ENCODE measurements at regions not wholly inside any gene's neighbourhood (a gene's known extent, or its start where the extent isn't known, plus 50 kb on each side); places are given as distances from the start of the nearest gene placed in this dataset.

- no peaks in the 10 kb centered on the region for H3K79me2 ChIP-seq (ENCODE audit: low read depth)
- H3K4me1 ChIP-seq (replicated peaks; ENCODE audit: insufficient read depth), result peaks cover 11% of the 10 kb centered on the region; the same call in 1 of the 2 replicates
- H2AFZ ChIP-seq, result no peak overlapping the region
- ChIA-PET CTCF (no interaction called here), POLR2A (ENCODE audit: unreplicated experiment) (no interaction called here)
- no peak overlapping the region for H3K4me2 ChIP-seq
- H3K4me3 ChIP-seq, result no peak overlapping the region
- no peaks in the 10 kb centered on the region for H3K9me3 ChIP-seq (ENCODE audit: insufficient read depth, low read depth)
- no peaks in the 10 kb centered on the region for H3K27me3 ChIP-seq (ENCODE audit: insufficient read depth, low read depth)
- TF ChIP-seq EZH2 (IDR thresholded peaks at IDR 0.05; ENCODE audit: low read depth), result no peak
- no peak for TF ChIP-seq CTCF (conservative IDR thresholded peaks at IDR 0.05)
- intact Hi-C loops (cut with micrococcal nuclease; ENCODE audit: unreplicated experiment), result no loop called here
- DNase-seq, result no peak
- no peak overlapping the region for H3K27ac ChIP-seq
- no peaks in the 10 kb centered on the region for H4K20me1 ChIP-seq (ENCODE audit: insufficient read depth)
- no TSS peak for BruUV-seq (replicated peaks)
- no peaks in the 10 kb centered on the region for H3K9me2 ChIP-seq (ENCODE audit: insufficient read depth)
- no peaks in the 10 kb centered on the region for H3F3A ChIP-seq (ENCODE audit: insufficient read depth, low read depth)
- H3K36me3 ChIP-seq (ENCODE audit: low read depth), result no peaks in the 10 kb centered on the region
Observed at GRCh38 chr4:135598151-135598550, 1396.6 kb upstream of the PABPC4L start.

GRCh38 chr4:135594521-135594920 is 1392.9 kb upstream of the PABPC4L start:
- ChIA-PET CTCF (no interaction called here), POLR2A (ENCODE audit: unreplicated experiment) (no interaction called here)
- Histone ChIP-seq H3K36me3 (ENCODE audit: low read depth) (no peaks in the 10 kb centered on the region), H2AFZ (no peak overlapping the region), H3K4me1 (replicated peaks; ENCODE audit: insufficient read depth) (no peaks in the 10 kb centered on the region), H3K27me3 (ENCODE audit: insufficient read depth, low read depth) (no peaks in the 10 kb centered on the region), H3K4me2 (no peak overlapping the region), H3K9me2 (ENCODE audit: insufficient read depth) (no peaks in the 10 kb centered on the region), H3K27ac (no peak overlapping the region), H3K4me3 (no peak overlapping the region), H3K79me2 (ENCODE audit: low read depth) (no peaks in the 10 kb centered on the region), H4K20me1 (ENCODE audit: insufficient read depth) (no peaks in the 10 kb centered on the region), H3F3A (ENCODE audit: insufficient read depth, low read depth) (no peaks in the 10 kb centered on the region), H3K9me3 (ENCODE audit: insufficient read depth, low read depth) (no peaks in the 10 kb centered on the region)
- no TSS peak for BruUV-seq (replicated peaks)
- intact Hi-C loops (cut with micrococcal nuclease; ENCODE audit: unreplicated experiment), result no loop called here
- no peak for DNase-seq
- TF ChIP-seq EZH2 (IDR thresholded peaks at IDR 0.05; ENCODE audit: low read depth), result no peak
- TF ChIP-seq CTCF (conservative IDR thresholded peaks at IDR 0.05), result no peak

- no peaks in the 10 kb centered on the region for H3K9me3 ChIP-seq (ENCODE audit: insufficient read depth, low read depth)
- intact Hi-C loops (cut with micrococcal nuclease; ENCODE audit: unreplicated experiment), result no loop called here
- H3K36me3 ChIP-seq (ENCODE audit: low read depth), result no peaks in the 10 kb centered on the region
- no peaks in the 10 kb centered on the region for H3K27me3 ChIP-seq (ENCODE audit: insufficient read depth, low read depth)
- DNase-seq, result no peak
- CTCF ChIA-PET, result no interaction called here
- H3K4me2 ChIP-seq, result no peak overlapping the region
- no peak overlapping the region for H3K27ac ChIP-seq
- no peaks in the 10 kb centered on the region for H3K79me2 ChIP-seq (ENCODE audit: low read depth)
- no peaks in the 10 kb centered on the region for H3K4me1 ChIP-seq (replicated peaks; ENCODE audit: insufficient read depth)
- no peaks in the 10 kb centered on the region for H3K9me2 ChIP-seq (ENCODE audit: insufficient read depth)
- no peaks in the 10 kb centered on the region for H4K20me1 ChIP-seq (ENCODE audit: insufficient read depth)
- no peak overlapping the region for H2AFZ ChIP-seq
- POLR2A ChIA-PET (ENCODE audit: unreplicated experiment), result no interaction called here
- no TSS peak for BruUV-seq (replicated peaks)
- H3K4me3 ChIP-seq, result no peak overlapping the region
- TF ChIP-seq EZH2 (IDR thresholded peaks at IDR 0.05; ENCODE audit: low read depth), result no peak
- no peak for TF ChIP-seq CTCF (conservative IDR thresholded peaks at IDR 0.05)
- H3F3A ChIP-seq (ENCODE audit: insufficient read depth, low read depth), result no peaks in the 10 kb centered on the region
Observed at GRCh38 chr4:135575041-135575440, 1373.5 kb upstream of the PABPC4L start.
